GM12878 (cell line): ENCODE measurements at regions not wholly inside any gene's neighbourhood (a gene's known extent, or its start where the extent isn't known, plus 50 kb on each side); places are given as distances from the start of the nearest gene placed in this dataset.

Experiments
- CTCF ChIP-seq, 3 experiments: IDR thresholded peaks in 2 of 3; conservative IDR thresholded peaks in 1 of 3; 2 replicates each; pipeline ENCODE4 v1.5.1; 2011; ENCODE audit warnings: low read depth in 3 of 3, low read length in 3 of 3, mild to moderate bottlenecking in 3 of 3, control low read depth in 2 of 3, moderate library complexity in 2 of 3, inconsistent platforms in 1 of 3, mixed read lengths in 1 of 3; ENCODE audit not compliant: control insufficient read depth in 2 of 3, insufficient read depth in 1 of 3; ENCODE audit errors: extremely low read depth in 1 of 3
- EZH2 ChIP-seq: IDR thresholded peaks from 2 replicates; pipeline ENCODE4 v1.6.1; 2012; ENCODE audit warnings: low read depth, mild to moderate bottlenecking, control low read depth, inconsistent platforms, low read length, borderline replicate concordance; ENCODE audit not compliant: control insufficient read depth
- FOS ChIP-seq: IDR thresholded peaks from 3 replicates; pipeline ENCODE4 v1.6.1; 2011; ENCODE audit warnings: borderline replicate concordance; ENCODE audit not compliant: insufficient read length; ENCODE audit errors: extremely low read depth
- FOXM1 ChIP-seq: IDR thresholded peaks from 2 replicates; pipeline ENCODE4 v1.6.1; 2012; ENCODE audit warnings: low read depth, mild to moderate bottlenecking, inconsistent platforms, low read length, moderate library complexity
- MYC ChIP-seq: IDR thresholded peaks from 2 replicates; pipeline ENCODE4 v1.6.1; 2011; ENCODE audit warnings: mild to moderate bottlenecking, low read length, moderate library complexity, inconsistent platforms; ENCODE audit not compliant: insufficient read depth, insufficient replicate concordance, insufficient read length, severe bottlenecking
- POLR2A ChIP-seq: IDR thresholded peaks from 2 replicates; pipeline ENCODE4 v1.6.1; 2011; ENCODE audit warnings: low read depth, mild to moderate bottlenecking, low read length
- POLR2AphosphoS2 ChIP-seq: IDR thresholded peaks from 2 replicates; pipeline ENCODE4 v1.6.1; 2011; ENCODE audit warnings: low read depth, mild to moderate bottlenecking, low read length, improper control_type of control experiment, moderate library complexity
- RAD21 ChIP-seq: IDR thresholded peaks from 2 replicates; pipeline ENCODE4 v1.6.1; 2011; ENCODE audit warnings: mild to moderate bottlenecking, low read depth, low read length, moderate library complexity; ENCODE audit not compliant: insufficient read depth
- SMC3 ChIP-seq: IDR thresholded peaks from 2 replicates; pipeline ENCODE4 v1.6.1; 2011; ENCODE audit warnings: low read length, improper control_type of control experiment, borderline replicate concordance
- TARDBP ChIP-seq: IDR thresholded peaks from 2 replicates; pipeline ENCODE4 v1.6.1; 2016; ENCODE audit warnings: borderline replicate concordance
- TF ChIP-seq, protein P1 (sequence below): fragments of 450-650 bp; IDR thresholded peaks from 2 replicates; pipeline ENCODE4 v1.6.1; 2017; ENCODE audit warnings: mild to moderate bottlenecking
- TF ChIP-seq, protein P2 (sequence below): IDR thresholded peaks from 2 replicates; pipeline ENCODE4 v1.6.1; 2011; ENCODE audit warnings: mild to moderate bottlenecking, low read depth, low read length, moderate library complexity; ENCODE audit not compliant: insufficient replicate concordance

DNA sequence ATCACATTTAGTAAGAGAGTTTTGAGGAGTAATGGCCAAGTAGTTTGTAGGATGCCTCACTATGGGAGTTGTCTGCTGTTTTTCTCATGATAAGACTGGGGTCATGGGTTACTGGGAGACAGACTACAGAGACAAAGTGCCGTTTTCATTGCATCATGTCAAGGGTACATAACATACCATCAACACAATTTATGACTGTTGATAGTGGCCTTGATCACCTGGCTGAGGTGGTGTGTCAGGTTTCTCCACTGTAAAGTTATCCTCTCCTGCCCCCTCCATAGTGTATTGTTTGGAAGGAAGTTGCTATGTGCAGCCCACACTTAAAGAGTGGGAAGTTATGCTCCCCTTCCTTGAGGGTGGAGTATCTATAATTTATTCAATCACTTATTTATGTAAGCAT is 263.5 kb upstream of the POU3F1 start:
- TF ChIP-seq CTCF (IDR thresholded peaks at IDR 0.05 in 2 of 3, conservative IDR thresholded peaks at IDR 0.05 in 1 of 3; ENCODE audit: control insufficient read depth in 2 of 3, extremely low read depth in 1 of 3, insufficient read depth in 1 of 3, low read depth in 3 of 3, low read length in 3 of 3) (no peak), EZH2 (no peak), POLR2AphosphoS2 (no peak), MYC (no peak), RAD21 (no peak), FOS (no peak), FOXM1 (no peak), POLR2A (no peak), TARDBP (no peak), SMC3 (no peak)
- TF ChIP-seq, protein P1, sequence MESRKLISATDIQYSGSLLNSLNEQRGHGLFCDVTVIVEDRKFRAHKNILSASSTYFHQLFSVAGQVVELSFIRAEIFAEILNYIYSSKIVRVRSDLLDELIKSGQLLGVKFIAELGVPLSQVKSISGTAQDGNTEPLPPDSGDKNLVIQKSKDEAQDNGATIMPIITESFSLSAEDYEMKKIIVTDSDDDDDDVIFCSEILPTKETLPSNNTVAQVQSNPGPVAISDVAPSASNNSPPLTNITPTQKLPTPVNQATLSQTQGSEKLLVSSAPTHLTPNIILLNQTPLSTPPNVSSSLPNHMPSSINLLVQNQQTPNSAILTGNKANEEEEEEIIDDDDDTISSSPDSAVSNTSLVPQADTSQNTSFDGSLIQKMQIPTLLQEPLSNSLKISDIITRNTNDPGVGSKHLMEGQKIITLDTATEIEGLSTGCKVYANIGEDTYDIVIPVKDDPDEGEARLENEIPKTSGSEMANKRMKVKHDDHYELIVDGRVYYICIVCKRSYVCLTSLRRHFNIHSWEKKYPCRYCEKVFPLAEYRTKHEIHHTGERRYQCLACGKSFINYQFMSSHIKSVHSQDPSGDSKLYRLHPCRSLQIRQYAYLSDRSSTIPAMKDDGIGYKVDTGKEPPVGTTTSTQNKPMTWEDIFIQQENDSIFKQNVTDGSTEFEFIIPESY = no peak
- TF ChIP-seq, protein P2, sequence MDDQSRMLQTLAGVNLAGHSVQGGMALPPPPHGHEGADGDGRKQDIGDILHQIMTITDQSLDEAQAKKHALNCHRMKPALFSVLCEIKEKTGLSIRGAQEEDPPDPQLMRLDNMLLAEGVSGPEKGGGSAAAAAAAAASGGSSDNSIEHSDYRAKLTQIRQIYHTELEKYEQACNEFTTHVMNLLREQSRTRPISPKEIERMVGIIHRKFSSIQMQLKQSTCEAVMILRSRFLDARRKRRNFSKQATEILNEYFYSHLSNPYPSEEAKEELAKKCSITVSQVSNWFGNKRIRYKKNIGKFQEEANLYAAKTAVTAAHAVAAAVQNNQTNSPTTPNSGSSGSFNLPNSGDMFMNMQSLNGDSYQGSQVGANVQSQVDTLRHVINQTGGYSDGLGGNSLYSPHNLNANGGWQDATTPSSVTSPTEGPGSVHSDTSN = no peak
